ENCODE measurements at regions not wholly inside any gene's neighbourhood (a gene's known extent, or its start where the extent isn't known, plus 50 kb on each side); places are given as distances from the start of the nearest gene placed in this dataset.

DNA sequence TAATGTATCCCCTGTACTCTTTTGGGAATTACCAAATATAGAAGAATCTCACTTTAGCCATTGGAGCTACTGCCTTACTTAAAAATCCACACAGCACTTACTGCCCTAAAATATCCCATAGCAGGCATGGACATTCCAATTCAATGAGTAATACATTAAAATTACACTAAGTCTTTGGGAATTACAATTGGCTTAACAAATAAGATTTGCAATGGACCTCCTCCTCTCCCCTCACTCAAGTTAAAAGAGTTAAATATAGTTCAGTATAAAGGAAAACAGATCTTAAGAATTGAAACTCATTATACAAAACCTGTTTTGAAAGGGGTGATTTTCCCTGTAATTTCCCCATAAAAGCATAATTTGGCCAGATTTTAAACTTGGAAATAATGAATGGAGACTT is 477.1 kb downstream of the SLC16A7 start:
- Histone ChIP-seq H3K27me3 (no peaks in the 10 kb centered on the region), H3K4me1 (no peaks in the 10 kb centered on the region), H3K36me3 (no peaks in the 10 kb centered on the region), H3K27ac (no peak overlapping the region), H3K4me3 (no peak overlapping the region), H3K9me3 (no peaks in the 10 kb centered on the region)
- intact Hi-C loops (cut with DNase I; ENCODE audit: low total_unique reads), result no loop called here
- no peak for TF ChIP-seq POLR2A (IDR thresholded peaks at IDR 0.05)
- TF ChIP-seq, protein P1, sequence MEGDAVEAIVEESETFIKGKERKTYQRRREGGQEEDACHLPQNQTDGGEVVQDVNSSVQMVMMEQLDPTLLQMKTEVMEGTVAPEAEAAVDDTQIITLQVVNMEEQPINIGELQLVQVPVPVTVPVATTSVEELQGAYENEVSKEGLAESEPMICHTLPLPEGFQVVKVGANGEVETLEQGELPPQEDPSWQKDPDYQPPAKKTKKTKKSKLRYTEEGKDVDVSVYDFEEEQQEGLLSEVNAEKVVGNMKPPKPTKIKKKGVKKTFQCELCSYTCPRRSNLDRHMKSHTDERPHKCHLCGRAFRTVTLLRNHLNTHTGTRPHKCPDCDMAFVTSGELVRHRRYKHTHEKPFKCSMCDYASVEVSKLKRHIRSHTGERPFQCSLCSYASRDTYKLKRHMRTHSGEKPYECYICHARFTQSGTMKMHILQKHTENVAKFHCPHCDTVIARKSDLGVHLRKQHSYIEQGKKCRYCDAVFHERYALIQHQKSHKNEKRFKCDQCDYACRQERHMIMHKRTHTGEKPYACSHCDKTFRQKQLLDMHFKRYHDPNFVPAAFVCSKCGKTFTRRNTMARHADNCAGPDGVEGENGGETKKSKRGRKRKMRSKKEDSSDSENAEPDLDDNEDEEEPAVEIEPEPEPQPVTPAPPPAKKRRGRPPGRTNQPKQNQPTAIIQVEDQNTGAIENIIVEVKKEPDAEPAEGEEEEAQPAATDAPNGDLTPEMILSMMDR (IDR thresholded peaks at IDR 0.05), result no peak
- TF ChIP-seq POLR2AphosphoS5 (IDR thresholded peaks at IDR 0.05), result no peak
- no peak for DNase-seq (ENCODE audit: low spot score in 2 of 2)

DNA sequence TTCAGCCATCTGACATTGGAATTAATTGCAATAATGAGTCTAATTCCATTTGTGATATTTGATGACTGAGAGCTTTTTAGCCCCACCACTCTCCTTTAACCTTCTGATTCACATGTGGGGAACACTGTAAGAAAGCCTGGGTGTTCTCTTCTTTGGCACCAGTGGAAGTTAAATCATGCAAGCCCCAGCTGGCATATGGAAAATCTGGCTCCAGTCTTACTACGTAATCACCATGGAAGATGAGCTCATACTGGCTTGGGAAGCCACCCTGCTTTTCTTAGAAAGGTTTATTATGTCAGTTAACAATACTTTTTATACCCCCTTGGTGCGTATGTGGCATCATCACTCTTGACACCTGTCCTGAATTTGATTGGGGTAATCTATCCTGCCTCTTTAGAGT is 479.3 kb downstream of the SLC16A7 start:
- Histone ChIP-seq H3K27ac (no peak overlapping the region), H3K9me3 (no peaks in the 10 kb centered on the region), H3K4me1 (no peaks in the 10 kb centered on the region), H3K27me3 (no peaks in the 10 kb centered on the region), H3K4me3 (no peak overlapping the region), H3K36me3 (no peaks in the 10 kb centered on the region)
- intact Hi-C loops (cut with DNase I; ENCODE audit: low total_unique reads), result no loop called here
- DNase-seq (ENCODE audit: low spot score in 2 of 2), result no peak
- TF ChIP-seq, protein P1 (IDR thresholded peaks at IDR 0.05), result no peak
- no peak for TF ChIP-seq POLR2AphosphoS5 (IDR thresholded peaks at IDR 0.05)
- no peak for TF ChIP-seq POLR2A (IDR thresholded peaks at IDR 0.05)

DNA sequence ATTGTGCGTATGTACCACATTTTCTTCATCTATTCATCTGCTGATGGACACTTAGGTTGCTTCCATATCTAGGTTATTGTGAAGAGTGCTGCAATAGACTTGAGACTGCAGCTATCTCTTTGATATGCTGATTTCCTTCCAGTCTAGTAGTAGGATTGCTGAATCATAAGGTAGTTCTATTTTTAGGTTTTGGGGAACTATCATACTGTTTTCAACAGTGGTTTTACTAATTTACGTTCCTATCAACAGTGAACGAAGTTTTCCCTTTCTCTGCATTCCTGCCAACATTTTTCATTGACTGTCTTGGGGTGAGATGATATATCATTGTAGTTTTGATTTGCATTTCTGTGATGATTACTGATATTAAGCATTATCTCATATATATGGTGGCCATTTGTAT is 482.2 kb downstream of the SLC16A7 start:
- no peak for DNase-seq (ENCODE audit: low spot score in 2 of 2)
- no peaks in the 10 kb centered on the region for H3K27me3 ChIP-seq
- intact Hi-C loops (cut with DNase I; ENCODE audit: low total_unique reads), result no loop called here
- no peaks in the 10 kb centered on the region for H3K9me3 ChIP-seq
- H3K27ac ChIP-seq, result no peak overlapping the region
- no peak overlapping the region for H3K4me3 ChIP-seq
- no peaks in the 10 kb centered on the region for H3K4me1 ChIP-seq
- no peaks in the 10 kb centered on the region for H3K36me3 ChIP-seq
- no peak for TF ChIP-seq POLR2A (IDR thresholded peaks at IDR 0.05)
- no peak for TF ChIP-seq POLR2AphosphoS5 (IDR thresholded peaks at IDR 0.05)
- TF ChIP-seq, protein P1 (IDR thresholded peaks at IDR 0.05), result no peak

DNA sequence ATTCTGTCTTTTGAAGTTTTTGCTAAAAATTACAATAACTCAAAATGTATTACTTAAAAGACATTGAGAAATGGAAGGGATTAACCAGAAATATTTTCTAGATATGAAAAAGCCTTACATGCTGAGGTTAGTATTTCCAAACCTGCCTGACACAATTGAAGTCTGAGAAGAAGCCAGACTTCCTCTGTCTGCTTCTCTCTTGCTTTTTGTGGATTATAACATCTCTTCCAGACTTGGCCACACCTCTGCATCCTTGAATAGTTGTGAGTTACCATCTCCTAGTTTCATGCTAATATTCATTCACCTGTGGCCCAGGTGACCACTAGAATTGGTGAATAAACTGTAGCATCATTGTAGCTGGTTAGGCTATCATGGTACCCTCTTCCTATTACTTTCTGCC is 497.6 kb downstream of the SLC16A7 start:
- H3K27me3 ChIP-seq, result no peaks in the 10 kb centered on the region
- TF ChIP-seq, protein P1 (IDR thresholded peaks at IDR 0.05), result no peak
- no peaks in the 10 kb centered on the region for H3K36me3 ChIP-seq
- intact Hi-C loops (cut with DNase I; ENCODE audit: low total_unique reads), result no loop called here
- no peak overlapping the region for H3K4me3 ChIP-seq
- no peak overlapping the region for H3K27ac ChIP-seq
- H3K4me1 ChIP-seq, result no peaks in the 10 kb centered on the region
- DNase-seq (ENCODE audit: low spot score in 2 of 2), result no peak
- H3K9me3 ChIP-seq, result no peaks in the 10 kb centered on the region

DNA sequence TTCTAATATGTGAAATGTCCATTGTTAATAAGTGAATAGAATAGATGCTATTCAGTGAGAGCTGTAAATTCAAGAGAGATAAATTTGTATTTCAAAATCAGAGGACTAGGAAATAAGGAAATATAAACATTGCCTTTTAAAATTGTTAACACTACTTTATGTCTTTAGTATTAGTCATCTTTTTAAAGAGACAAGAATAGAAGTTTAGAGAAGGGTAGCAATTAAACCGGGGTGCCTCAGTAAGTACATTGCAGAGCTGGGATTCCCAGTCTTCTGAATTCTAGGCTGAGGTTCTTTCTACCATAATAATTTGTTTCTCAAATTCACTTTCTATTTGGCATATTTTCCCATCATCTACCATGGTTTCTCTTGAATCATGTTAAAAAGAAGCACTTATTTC is 498.6 kb downstream of the SLC16A7 start:
- no peaks in the 10 kb centered on the region for H3K36me3 ChIP-seq
- DNase-seq (ENCODE audit: low spot score in 2 of 2), result no peak

More for the DNA sequence above, 498.6 kb downstream of the SLC16A7 start:
- peaks cover 0 to 8% of the 10 kb centered on the region in 2 donors for H3K9me3 ChIP-seq
- TF ChIP-seq, protein P1 (IDR thresholded peaks at IDR 0.05), result no peak
- TF ChIP-seq POLR2AphosphoS5 (IDR thresholded peaks at IDR 0.05) (no peak), POLR2A (IDR thresholded peaks at IDR 0.05) (no peak)
- no peak overlapping the region for H3K27ac ChIP-seq
- intact Hi-C loops (cut with DNase I; ENCODE audit: low total_unique reads), result no loop called here
- no peaks in the 10 kb centered on the region for H3K4me1 ChIP-seq
- H3K4me3 ChIP-seq, result no peak overlapping the region
- H3K27me3 ChIP-seq, result no peaks in the 10 kb centered on the region

All from breast epithelium (tissue), 4 donors.